Motor neuron (in vitro differentiated cells): ENCODE measurements at regions not wholly inside any gene's neighbourhood (a gene's known extent, or its start where the extent isn't known, plus 50 kb on each side); places are given as distances from the start of the nearest gene placed in this dataset.

Experiments used
- ATAC-seq, 8 experiments: fragments of 200-7000 bp; cut with Tn5 transposase; replicated peaks in 6 of 8; 2 replicates each; pipeline ENCODE4 v1.8.0; 2021; ENCODE audit warnings: mild to moderate bottlenecking in 8 of 8, moderate library complexity in 8 of 8
- H3K27ac ChIP-seq, 2 donors: fragments of 250-450 bp; sonication (Bioruptor Pico); 2 replicates each; pipeline ENCODE4 v1.9.0; 2021; ENCODE audit warnings: antibody characterized with exemption in 2 of 2, mild to moderate bottlenecking in 2 of 2, moderate library complexity in 1 of 2
- H3K4me1 ChIP-seq, 2 donors: fragments of 250-450 bp; sonication (Bioruptor Pico); replicated peaks in 1 of 2; 2 replicates each; pipeline ENCODE4 v1.6.1; 2021; ENCODE audit warnings: antibody characterized with exemption in 2 of 2, mild to moderate bottlenecking in 2 of 2, moderate library complexity in 1 of 2
- H3K4me3 ChIP-seq, 5 donors: fragments of 250-450 bp; sonication (Bioruptor Pico); 2 replicates each; pipeline ENCODE4 v1.9.0; 2021; ENCODE audit warnings: antibody characterized with exemption in 5 of 5, mild to moderate bottlenecking in 5 of 5, moderate library complexity in 4 of 5
- WGBS, 10 experiments: fragments of 450-650 bp; shearing (Covaris generic); methylation state at CpG; one replicate each; pipeline ENCODE4 v1.0.0; 2022; 5-methylcytosine and 5-hydroxymethylcytosine counted together
- in situ Hi-C, 9 experiments: fragments of 400-800 bp; cut with MboI; loops; one replicate each; pipeline ENCODE4 v1.15.0; 2021; ENCODE audit warnings: low sequenced_read_pairs in 9 of 9, low pct_unique_long_range_greater_than_20kb in 2 of 9; ENCODE audit not compliant: unreplicated experiment in 9 of 9

- 0 to 100% (median 86%) methylated on average over 1 to 2 of the region's 2 CpGs; no CpG with 5 or more reads in 1 of the 10 experiments for WGBS, 10 experiments
- in situ Hi-C loops: no loop called here
- Histone ChIP-seq H3K4me1 (peaks cover 4% of the 10 kb centered on the region in 2 donors), H3K4me3 (no peak overlapping the region), H3K27ac (no peak overlapping the region)
- ATAC-seq: no peak
Measured at GRCh38 chr6:51489133-51489532, 598.3 kb downstream of the PKHD1 start.

GRCh38 chr6:51490101-51490500, 597.3 kb downstream of the PKHD1 start:
- no peak overlapping the region for H3K27ac ChIP-seq
- ATAC-seq: no peak
- H3K4me3 ChIP-seq: no peak overlapping the region
- in situ Hi-C loops: no loop called here
- peaks cover 11 to 13% of the 10 kb centered on the region in 2 donors for H3K4me1 ChIP-seq
- WGBS, 10 experiments: 0 to 100% (median 84%) methylated on average over 1 of the region's 1 CpG; no CpG with 5 or more reads in 2 of the 10 experiments

DNA sequence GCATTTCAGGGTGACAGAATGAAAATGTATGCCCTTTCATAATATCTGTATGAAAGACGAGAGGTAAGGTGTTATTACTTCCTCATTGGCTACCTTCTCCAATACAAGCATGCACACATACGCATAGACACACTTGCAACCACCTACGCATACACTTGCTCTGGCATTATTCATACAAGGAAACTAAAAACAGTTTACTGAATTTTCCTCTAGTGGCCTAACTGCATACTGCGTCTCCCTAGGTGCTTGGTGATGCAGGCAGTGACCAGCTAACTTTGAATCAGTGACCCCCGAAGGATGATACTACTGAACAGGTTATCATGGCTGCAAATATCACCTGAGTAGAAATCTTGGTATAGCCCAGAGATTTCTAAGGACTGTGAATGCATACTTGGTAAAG, 593.1 kb downstream of the PKHD1 start:
- H3K4me3 ChIP-seq: no peak overlapping the region
- in situ Hi-C loops: no loop called here
- peaks cover 28 to 30% of the 10 kb centered on the region in 2 donors for H3K4me1 ChIP-seq
- no peak for ATAC-seq
- 0 to 100% (median 84%) methylated on average over 1 to 5 of the region's 5 CpGs; no CpG with 5 or more reads in 2 of the 10 experiments for WGBS, 10 experiments
- no peak overlapping the region for H3K27ac ChIP-seq

- in situ Hi-C loops: no loop called here
- WGBS, 10 experiments: 0 to 35% (median 20%) methylated on average over 1 to 4 of the region's 4 CpGs; no CpG with 5 or more reads in 3 of the 10 experiments
- Histone ChIP-seq H3K4me3 (no peak overlapping the region), H3K27ac (no peak overlapping the region), H3K4me1 (peaks cover 28 to 30% of the 10 kb centered on the region in 2 donors)
- peak in 6 of 8 experiments; percentile 54 to 96 (median 90) for ATAC-seq
Measured at GRCh38 chr6:51495096-51495495, 592.3 kb downstream of the PKHD1 start.

- peak in 6 of 8 experiments; percentile 53 to 77 (median 58) for ATAC-seq
- H3K27ac ChIP-seq: no peak overlapping the region
- 0 to 100% (median 36%) methylated on average over 1 to 2 of the region's 3 CpGs; no CpG with 5 or more reads in 1 of the 10 experiments for WGBS, 10 experiments
- in situ Hi-C loops: no loop called here
- H3K4me1 ChIP-seq: peaks cover 28 to 30% of the 10 kb centered on the region in 2 donors
- H3K4me3 ChIP-seq: no peak overlapping the region
Measured at GRCh38 chr6:51495610-51496396, 591.6 kb downstream of the PKHD1 start.

DNA sequence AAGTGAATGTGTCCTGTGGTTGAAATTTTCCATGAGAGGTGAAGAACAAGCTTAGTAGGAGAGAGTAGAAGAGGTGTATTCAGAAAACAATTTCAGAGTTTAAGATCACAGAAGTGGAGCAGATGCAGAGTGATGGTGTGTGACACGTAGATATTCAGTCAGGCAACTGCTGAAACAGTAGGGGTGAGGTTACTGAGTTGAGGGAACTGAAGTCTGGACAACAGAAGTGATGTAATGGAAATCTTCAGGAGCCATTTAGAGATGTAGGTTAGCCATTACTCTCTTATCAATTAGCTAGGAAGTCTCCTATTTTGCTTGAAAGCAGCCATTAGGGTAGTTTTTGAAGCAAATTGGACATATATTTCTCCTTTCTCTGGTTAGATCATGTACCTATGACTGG, 584.4 kb downstream of the PKHD1 start:
- 0 to 86% (median 57%) methylated on average over 1 of the region's 1 CpG; no CpG with 5 or more reads in 3 of the 10 experiments for WGBS, 10 experiments
- peak in 3 of 8 experiments; percentile 38 to 63 (median 54) for ATAC-seq
- in situ Hi-C loops: no loop called here

DNA sequence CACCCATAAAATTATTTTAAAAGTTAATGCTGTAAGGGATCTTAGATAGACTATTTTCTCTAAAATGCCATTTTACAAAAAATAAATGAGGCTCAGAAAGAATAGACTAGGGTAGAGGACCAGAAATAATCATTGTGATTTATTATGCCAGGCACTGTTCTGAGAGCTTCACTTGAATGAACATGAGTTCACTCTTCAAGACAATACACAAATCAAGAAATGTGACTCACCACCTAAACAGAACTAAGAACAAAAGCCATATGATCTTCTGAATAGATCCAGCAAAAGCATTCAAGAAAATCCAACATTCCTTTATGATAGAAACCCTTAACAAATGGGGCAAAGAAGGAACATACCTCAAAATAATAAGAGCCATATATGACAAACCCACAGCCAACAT, 582.0 kb downstream of the PKHD1 start:
- H3K27ac ChIP-seq: no peak overlapping the region
- in situ Hi-C loops: no loop called here
- H3K4me1 ChIP-seq: no peaks in the 10 kb centered on the region
- H3K4me3 ChIP-seq: no peak overlapping the region
- ATAC-seq: peak in 5 of 8 experiments; percentile 78 to 89 (median 81)

More for the DNA sequence above, 584.4 kb downstream of the PKHD1 start:
- no peak overlapping the region for H3K27ac ChIP-seq
- no peak overlapping the region for H3K4me3 ChIP-seq
- H3K4me1 ChIP-seq: no peaks in the 10 kb centered on the region

DNA sequence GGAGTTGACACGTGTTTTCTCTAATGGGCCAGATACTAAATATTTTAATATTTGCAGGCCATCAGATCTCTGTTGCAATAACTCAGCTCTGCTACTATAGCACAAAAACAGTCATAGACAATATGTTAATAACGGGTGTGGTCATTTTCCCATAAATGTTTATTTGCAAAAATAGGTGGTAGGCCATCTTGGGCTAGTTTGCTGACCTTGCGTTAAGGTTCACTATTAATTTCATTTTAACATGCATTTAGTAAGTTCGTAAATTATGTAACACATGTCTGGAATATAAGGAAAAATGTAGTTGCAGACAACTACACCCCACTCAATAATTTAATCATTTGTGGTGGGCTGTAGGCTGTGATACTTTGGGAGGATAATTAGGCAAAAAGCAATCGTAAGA, 577.8 kb downstream of the PKHD1 start:
- in situ Hi-C loops: no loop called here
- no peak for ATAC-seq
- Histone ChIP-seq H3K4me3 (no peak overlapping the region), H3K27ac (no peak overlapping the region), H3K4me1 (peaks cover 10% of the 10 kb centered on the region in 2 donors)
- WGBS, 10 experiments: 0 to 100% (median 94%) methylated on average over 1 to 5 of the region's 5 CpGs

DNA sequence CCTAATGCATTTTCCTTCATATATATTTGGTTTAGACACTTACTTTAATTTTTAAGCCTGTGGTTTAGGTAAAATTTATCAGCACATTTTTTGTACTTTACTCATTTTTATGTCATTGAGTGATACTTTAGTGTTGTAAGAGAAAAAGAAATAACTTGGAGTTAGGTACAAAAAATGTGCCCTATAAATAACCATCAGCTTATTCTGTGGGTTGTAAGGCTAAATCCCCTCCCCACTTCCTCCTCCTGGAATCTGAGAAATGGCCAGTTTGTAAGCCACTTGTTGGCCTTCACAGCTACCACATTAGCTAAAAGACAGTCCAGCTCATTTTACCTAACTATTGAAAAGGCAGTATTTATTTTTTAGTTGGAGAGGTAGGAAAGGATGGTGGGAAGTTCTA, 576.3 kb downstream of the PKHD1 start:
- no peak for ATAC-seq
- Histone ChIP-seq H3K4me1 (peaks cover 10% of the 10 kb centered on the region in 2 donors), H3K27ac (no peak overlapping the region), H3K4me3 (no peak overlapping the region)
- in situ Hi-C loops: no loop called here

GRCh38 chr6:51513891-51514747, 573.3 kb downstream of the PKHD1 start:
- peak in 7 of 8 experiments; percentile 17 to 100 (median 99) for ATAC-seq
- Histone ChIP-seq H3K4me3 (no peak overlapping the region), H3K27ac (no peak overlapping the region), H3K4me1 (peaks cover 10% of the 10 kb centered on the region in 2 donors)
- WGBS, 10 experiments: 0 to 76% (median 47%) methylated on average over 1 to 10 of the region's 13 CpGs; no CpG with 5 or more reads in 1 of the 10 experiments
- in situ Hi-C loops: no loop called here

DNA sequence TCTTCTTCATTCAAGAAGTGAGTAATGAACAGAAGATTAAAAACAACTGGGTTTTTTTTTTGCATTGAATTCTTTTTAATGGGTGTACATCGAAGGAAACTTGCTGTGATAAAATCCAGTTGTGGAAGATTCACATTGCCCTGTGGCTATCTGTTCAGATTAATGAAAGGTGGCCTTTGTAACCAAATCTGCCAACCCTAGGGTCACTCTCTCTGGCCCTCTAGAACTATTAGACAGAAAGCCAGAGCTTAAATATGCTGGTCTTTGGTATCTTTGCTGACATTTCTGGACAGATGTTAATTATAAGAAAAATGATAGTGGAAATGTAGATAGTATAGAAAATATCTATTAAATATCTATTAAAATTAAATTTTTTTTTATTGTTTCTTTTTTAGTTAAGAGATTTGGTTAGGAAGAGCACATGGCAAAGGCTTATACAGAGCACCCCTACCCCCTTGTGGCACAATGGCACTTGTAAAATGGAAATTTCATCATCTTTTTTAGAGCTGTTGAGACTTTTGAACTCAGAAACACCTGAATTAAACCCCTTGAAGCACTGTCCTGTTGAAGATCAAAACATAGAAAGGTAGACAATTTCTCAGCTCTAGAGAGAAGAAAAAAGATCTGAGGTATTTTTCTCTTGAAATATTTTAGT, 572.5 kb downstream of the PKHD1 start:
- Histone ChIP-seq H3K4me3 (no peak overlapping the region), H3K4me1 (peaks cover 10% of the 10 kb centered on the region in 2 donors), H3K27ac (no peak overlapping the region)
- in situ Hi-C loops: no loop called here
- 0 to 100% (median 58%) methylated on average over 1 of the region's 1 CpG for WGBS, 10 experiments
- no peak for ATAC-seq

DNA sequence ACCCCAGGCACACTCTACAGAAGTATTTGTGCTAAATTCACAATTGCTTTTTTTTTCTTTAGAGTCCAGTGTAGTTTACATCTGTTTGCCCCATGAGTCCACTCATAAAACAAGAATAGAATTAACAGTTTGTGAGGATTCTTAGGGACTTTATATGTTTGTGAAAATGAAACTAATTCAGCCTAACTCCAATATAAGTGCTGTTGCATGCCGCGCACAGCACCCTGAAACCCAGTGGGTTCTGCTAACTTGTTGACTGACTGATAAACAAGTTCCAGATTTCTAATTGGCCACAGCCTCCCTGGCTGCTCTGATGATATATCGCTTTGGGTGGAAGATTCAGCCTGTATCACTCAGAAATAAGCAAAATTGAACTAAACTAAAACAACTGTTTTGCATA, 561.4 kb downstream of the PKHD1 start:
- no peak overlapping the region for H3K4me3 ChIP-seq
- no peak overlapping the region for H3K27ac ChIP-seq
- ATAC-seq: no peak
- in situ Hi-C loops: loop anchor here in 2 of 9 experiments (25.0 kb wide), 1 partner anchor 714 kb away; the partner anchor contains the start of gene TFAP2B (in 2 of the 2)
- H3K4me1 ChIP-seq: no peaks in the 10 kb centered on the region
- WGBS, 10 experiments: 11 to 100% (median 88%) methylated on average over 1 to 3 of the region's 3 CpGs; no CpG with 5 or more reads in 1 of the 10 experiments
